ENCODE measurements at regions not wholly inside any gene's neighbourhood (a gene's known extent, or its start where the extent isn't known, plus 50 kb on each side); places are given as distances from the start of the nearest gene placed in this dataset.

DNA sequence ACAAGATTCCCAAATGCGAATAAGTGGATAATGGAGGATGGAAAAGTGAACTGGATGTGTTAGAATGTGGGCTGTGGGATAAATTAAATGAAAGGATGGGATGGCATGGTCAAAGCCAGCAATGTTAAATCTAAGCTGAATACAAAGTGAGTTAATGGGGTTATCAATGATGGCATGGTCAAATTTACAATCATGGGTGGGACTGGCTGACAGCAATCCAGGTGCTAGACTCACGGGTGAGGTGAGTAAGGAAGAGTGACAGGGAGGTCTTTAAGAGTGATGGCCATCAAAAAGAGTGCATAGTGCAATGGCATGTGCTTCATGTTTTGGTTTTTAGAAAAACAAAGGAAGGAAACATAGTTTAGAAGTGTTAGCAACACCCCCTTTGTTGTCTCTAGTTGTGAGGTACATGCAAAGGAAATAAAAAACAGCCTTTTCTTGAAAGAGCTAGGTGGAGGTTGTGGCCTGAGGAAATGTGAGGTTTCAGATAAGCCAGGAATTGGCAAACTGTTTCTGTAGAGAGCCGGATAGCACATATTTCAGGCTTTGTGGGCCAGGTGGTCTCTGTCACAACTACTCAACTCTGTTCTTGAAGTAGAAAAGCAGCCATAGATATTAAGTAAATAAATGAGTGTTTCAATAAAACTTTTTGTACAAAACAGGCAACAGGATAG is 328.7 kb downstream of the RPL10L start:
- TF ChIP-seq CTCF (conservative IDR thresholded peaks at IDR 0.05; ENCODE audit: low read depth, low read length) = no peak
- TF ChIP-seq EZH2 (IDR thresholded peaks at IDR 0.05; ENCODE audit: borderline replicate concordance, low read depth, low read length, poor library complexity, severe bottlenecking) = no peak

All from A673 (cell line).